Colon (tissue), 2 donors: ENCODE measurements at regions not wholly inside any gene's neighbourhood (a gene's known extent, or its start where the extent isn't known, plus 50 kb on each side); places are given as distances from the start of the nearest gene placed in this dataset.

Experiments
- FAIRE-seq: peaks from 2 replicates; lab custom pipeline; 2012; peaks lifted over from hg19 to GRCh38; lab: Jason Lieb, UNC
- donor health status: control.
- donor health status: control.

GRCh38 chr11:29163231-29163630 is 853.6 kb downstream of the KCNA4 start:
- no peak for FAIRE-seq

GRCh38 chr11:29162491-29162890 is 854.3 kb downstream of the KCNA4 start:
- no peak for FAIRE-seq

GRCh38 chr11:29161191-29161590 is 855.6 kb downstream of the KCNA4 start:
- no peak for FAIRE-seq

GRCh38 chr11:29159552-29160465 is 857.0 kb downstream of the KCNA4 start:
- no peak for FAIRE-seq

- FAIRE-seq = no peak
Observed at GRCh38 chr11:29153078-29153477, 863.8 kb downstream of the KCNA4 start.

GRCh38 chr11:29142573-29142972 is 874.3 kb downstream of the KCNA4 start:
- FAIRE-seq = peak; percentile 31

- FAIRE-seq = no peak
Observed at GRCh38 chr11:29135504-29135903, 881.3 kb downstream of the KCNA4 start.

- no peak for FAIRE-seq
Observed at GRCh38 chr11:29131055-29131454, 885.8 kb downstream of the KCNA4 start.

- no peak for FAIRE-seq
Observed at GRCh38 chr11:29129844-29130243, 887.0 kb downstream of the KCNA4 start.

- FAIRE-seq = no peak
Observed at GRCh38 chr11:29127461-29127860, 889.4 kb downstream of the KCNA4 start.

- FAIRE-seq = no peak
Observed at GRCh38 chr11:29125606-29126005, 891.2 kb downstream of the KCNA4 start.

GRCh38 chr11:29124470-29124869 is 892.4 kb downstream of the KCNA4 start:
- FAIRE-seq = no peak

GRCh38 chr11:29119707-29120618 is 896.9 kb downstream of the KCNA4 start:
- FAIRE-seq = no peak

- no peak for FAIRE-seq
Observed at GRCh38 chr11:29119116-29119515, 897.7 kb downstream of the KCNA4 start.

- no peak for FAIRE-seq
Observed at GRCh38 chr11:29100967-29101366, 915.9 kb downstream of the KCNA4 start.

GRCh38 chr11:29095821-29096220 is 921.0 kb downstream of the KCNA4 start:
- FAIRE-seq = no peak

GRCh38 chr11:29093416-29094120 is 923.3 kb downstream of the KCNA4 start:
- FAIRE-seq = no peak

GRCh38 chr11:29087200-29087812 is 929.5 kb downstream of the KCNA4 start:
- FAIRE-seq = no peak

- no peak for FAIRE-seq
Observed at GRCh38 chr11:29075726-29076125, 941.1 kb downstream of the KCNA4 start.

- FAIRE-seq = no peak
Observed at GRCh38 chr11:29063630-29064361, 953.0 kb downstream of the KCNA4 start.

GRCh38 chr11:29061452-29061851 is 953.3 kb downstream of the METTL15 start:
- no peak for FAIRE-seq
